ENCODE measurements at regions not wholly inside any gene's neighbourhood (a gene's known extent, or its start where the extent isn't known, plus 50 kb on each side); places are given as distances from the start of the nearest gene placed in this dataset.

DNA sequence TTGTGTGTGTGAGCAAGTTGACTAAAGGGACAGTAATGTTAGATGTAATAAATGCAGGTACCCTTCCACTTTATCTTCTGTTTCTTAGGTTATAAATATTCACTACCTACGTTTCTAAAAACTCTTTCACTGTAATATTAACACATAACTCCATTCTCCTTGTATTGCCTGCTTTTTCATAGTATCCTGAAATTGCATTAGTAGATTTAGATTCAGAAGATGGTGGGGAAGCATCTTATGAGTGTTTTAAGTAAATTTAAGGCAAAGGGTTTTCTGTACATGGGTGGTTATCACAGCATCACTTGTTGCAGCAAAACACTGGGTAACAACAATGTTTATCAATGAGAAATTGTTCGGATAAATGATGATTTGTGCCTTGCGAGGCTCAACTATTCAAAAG is 115.2 kb upstream of the VPREB1 start:
- TF ChIP-seq POLR2AphosphoS5 (IDR thresholded peaks at IDR 0.05; ENCODE audit: low read depth, low read length) (no peak), RAD21 (IDR thresholded peaks at IDR 0.05; ENCODE audit: low read depth) (no peak), EZH2 (IDR thresholded peaks at IDR 0.05) (no peak), EZH2phosphoT487 (IDR thresholded peaks at IDR 0.05; ENCODE audit: borderline replicate concordance) (no peak), ZNF274 (IDR thresholded peaks at IDR 0.05; ENCODE audit: low read depth, low read length) (no peak), POLR2A (IDR thresholded peaks at IDR 0.05; ENCODE audit: borderline replicate concordance, extremely low read depth, insufficient read depth, insufficient read length) (no peak)
- TF ChIP-seq, protein P1, sequence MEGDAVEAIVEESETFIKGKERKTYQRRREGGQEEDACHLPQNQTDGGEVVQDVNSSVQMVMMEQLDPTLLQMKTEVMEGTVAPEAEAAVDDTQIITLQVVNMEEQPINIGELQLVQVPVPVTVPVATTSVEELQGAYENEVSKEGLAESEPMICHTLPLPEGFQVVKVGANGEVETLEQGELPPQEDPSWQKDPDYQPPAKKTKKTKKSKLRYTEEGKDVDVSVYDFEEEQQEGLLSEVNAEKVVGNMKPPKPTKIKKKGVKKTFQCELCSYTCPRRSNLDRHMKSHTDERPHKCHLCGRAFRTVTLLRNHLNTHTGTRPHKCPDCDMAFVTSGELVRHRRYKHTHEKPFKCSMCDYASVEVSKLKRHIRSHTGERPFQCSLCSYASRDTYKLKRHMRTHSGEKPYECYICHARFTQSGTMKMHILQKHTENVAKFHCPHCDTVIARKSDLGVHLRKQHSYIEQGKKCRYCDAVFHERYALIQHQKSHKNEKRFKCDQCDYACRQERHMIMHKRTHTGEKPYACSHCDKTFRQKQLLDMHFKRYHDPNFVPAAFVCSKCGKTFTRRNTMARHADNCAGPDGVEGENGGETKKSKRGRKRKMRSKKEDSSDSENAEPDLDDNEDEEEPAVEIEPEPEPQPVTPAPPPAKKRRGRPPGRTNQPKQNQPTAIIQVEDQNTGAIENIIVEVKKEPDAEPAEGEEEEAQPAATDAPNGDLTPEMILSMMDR (IDR thresholded peaks at IDR 0.05 in 2 of 3, conservative IDR thresholded peaks at IDR 0.05 in 1 of 3; ENCODE audit: borderline replicate concordance in 1 of 3, insufficient read depth in 1 of 3, low read depth in 2 of 3, low read length in 2 of 3): no peak
- TF ChIP-seq, protein P2, sequence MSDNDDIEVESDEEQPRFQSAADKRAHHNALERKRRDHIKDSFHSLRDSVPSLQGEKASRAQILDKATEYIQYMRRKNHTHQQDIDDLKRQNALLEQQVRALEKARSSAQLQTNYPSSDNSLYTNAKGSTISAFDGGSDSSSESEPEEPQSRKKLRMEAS (IDR thresholded peaks at IDR 0.05): no peak
